GM21825 (cell line): ENCODE measurements at regions not wholly inside any gene's neighbourhood (a gene's known extent, or its start where the extent isn't known, plus 50 kb on each side); places are given as distances from the start of the nearest gene placed in this dataset.

ENCODE experiments used
- ATAC-seq: cut with Tn5 transposase; IDR thresholded peaks from one replicate; pipeline ENCODE4 v1.9.1; 2021; ENCODE audit warnings: mild to moderate bottlenecking, moderate library complexity; ENCODE audit not compliant: unreplicated experiment

DNA sequence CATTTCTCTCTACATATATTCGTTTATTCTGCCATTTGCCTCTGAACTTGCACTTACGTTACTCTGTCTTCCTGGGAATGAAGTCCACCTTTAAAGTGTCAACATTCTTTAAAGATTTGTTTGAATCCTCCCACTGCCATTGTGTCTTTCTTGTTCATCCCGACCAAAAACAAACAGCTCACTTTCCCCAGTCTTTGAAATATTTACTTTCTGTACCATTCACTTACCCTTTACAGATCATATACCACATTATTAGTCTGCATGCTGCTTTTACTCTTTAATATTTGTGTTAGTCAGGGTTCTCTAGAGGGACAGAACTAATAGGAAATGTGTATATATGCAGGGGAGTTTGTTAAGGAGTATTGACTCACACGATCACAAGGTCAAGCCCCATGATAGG is 176.6 kb upstream of the STARD13 start:
- no peak for ATAC-seq

DNA sequence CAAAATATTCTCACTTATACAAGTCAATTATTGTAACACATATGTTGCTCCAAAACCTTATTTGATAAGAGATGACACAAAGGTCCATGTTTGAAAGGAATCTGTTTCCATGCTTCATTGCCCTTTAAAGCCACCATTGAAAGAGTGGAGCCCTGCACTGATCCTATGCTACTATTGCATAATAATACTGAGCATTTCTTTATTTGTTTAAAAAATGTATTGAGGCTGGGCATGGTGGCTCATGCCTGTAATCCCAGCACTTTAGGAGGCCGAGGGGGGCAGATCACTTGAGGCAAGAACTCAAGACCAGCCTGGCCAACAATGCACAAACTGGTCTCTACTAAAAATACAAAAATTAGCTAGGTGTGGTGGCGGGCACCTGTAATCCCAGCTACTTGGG is 178.8 kb upstream of the STARD13 start:
- ATAC-seq = no peak

DNA sequence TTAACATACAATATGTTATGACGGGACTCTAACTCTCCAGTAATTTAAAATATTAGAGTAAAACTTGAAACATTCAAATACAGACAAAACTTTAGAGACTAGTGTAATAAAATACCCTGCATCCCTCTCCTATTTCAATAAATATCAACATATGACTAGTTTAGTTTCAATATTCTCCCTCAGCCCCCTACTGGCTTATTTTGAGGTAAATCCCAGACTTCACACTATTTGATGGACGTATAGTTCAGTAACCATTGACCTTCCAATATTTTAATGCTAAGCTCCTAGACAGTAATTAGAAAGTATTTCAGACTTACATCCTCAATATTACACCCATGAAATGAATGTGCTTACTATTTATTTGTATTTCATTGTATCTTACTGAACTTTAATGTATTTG is 180.7 kb upstream of the STARD13 start:
- ATAC-seq = no peak

DNA sequence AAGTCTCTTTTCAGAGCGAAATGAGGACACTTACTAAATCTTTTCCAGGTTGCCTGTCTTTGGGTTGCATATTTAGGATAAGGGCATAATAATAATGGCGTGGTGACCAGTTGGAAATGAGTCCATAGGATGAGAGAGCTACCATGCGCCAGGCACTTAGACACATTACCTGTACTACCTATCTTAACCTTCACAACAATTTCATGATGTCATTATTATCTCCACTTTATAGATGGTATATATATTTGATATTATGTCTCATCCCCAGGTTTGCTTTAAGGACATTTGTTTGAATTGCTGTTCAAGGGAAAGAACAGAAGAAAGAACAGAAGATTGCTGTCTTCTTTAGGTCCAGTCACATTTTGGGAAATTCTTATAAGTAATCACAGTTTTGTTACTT is 182.0 kb upstream of the STARD13 start:
- no peak for ATAC-seq

DNA sequence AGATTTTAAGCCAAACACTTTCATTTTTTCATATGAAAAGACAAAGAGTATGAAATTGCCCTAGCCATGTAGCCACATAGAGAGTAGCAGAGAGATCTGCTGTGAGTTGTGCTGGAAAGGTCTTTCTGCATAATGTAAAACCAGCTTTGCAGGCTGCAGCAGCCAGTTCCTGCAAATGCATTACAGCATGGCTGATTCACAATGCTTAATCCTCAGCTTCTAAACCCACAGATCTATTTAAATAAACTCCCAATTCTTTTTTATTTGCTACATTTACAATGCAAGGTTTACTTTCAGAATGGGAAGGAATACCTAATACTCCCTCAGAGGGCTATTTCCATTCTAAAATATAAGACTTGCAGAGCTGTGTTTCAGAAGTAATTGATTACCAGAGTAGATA is 185.6 kb upstream of the STARD13 start:
- no peak for ATAC-seq

DNA sequence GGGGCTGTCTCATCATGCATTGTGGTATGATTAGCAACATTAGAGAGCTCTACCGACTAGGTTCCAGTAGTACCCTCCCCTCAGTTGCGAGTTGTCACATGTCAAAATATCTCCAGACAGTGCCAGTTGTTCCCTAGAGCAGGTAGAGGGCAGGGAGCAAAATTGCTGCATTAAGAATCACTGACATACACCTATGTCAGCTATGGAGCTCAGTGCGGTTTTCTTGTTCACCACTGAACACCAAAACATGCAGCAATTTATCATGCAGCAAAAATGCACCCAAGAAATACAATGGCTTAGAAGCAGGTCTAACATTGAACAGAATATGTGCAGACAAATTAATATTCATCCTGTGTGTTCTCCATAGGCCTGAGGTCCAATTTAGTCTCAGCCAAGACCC is 186.9 kb upstream of the STARD13 start:
- ATAC-seq = no peak

DNA sequence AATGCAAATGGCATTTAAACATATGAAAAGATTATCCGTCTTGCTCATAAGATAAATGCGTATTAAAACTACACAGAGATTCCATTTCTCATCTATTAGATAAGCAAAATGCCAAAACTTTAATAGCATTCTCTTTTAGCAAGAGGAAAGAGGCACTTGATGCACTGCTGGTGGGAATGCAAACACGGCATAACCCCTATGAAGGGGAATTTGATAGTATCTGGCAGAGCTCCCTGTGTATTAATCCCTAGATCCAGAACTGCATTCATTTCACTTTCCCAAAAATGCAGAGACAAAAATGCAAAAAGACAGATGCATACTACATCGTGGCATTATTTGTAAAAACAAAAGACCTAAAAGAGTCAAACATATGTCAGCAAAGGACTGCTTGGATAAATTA is 193.6 kb upstream of the STARD13 start:
- ATAC-seq = no peak

DNA sequence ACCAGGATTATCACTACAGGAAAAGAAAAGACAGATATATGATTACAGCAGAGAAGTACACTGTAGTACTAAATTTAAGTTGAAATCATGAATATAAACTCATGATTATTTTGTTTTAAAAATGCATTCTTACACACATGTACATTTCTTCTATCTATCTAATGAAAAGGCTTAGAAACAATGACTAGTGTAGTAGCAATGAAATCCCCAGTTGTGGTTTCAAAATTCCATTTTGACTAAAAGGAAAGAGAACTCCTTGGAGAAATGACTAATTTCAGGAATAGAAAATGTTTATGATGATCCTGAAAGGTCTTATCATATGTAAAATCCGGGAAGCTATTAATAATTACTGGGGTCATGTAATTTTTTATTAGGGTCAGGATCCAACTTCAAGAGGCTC is 195.0 kb upstream of the STARD13 start:
- no peak for ATAC-seq

DNA sequence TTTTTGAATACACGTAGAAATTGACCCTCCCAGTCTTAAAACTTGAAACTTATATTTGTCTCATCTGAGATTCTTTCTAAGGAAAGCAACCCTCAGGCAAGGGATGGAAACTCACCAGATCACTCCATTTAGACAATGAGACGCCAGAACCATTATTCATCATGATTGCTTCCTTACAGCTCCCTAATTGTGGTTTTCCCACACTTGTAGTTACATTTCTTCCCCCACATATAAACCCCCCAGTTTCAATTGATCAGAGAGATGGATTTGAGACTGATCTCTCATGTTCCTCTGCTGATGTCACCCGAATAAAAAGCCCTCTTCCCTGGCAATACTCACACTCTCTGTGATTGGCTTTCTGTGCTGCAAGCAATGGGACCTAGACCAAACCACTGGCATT is 197.9 kb upstream of the STARD13 start:
- no peak for ATAC-seq

DNA sequence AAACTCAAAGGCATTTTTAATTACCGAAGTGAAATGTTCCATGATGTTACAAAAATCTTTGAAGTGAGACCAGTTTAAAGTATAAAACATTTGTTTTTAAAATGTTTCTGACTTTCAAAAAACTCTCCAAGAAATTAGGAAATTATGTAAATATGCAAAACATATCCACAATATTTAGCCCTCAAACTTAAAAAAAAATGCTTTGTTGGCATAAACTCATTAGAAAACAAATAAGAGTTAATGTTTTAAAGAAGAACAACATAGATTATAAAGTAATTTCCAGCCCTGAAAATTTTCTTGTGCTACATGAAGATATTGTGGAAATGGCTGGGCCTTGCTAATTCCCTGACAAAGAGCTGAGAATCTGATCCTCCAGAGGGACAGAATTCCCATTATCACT is 199.7 kb upstream of the STARD13 start:
- ATAC-seq = no peak

DNA sequence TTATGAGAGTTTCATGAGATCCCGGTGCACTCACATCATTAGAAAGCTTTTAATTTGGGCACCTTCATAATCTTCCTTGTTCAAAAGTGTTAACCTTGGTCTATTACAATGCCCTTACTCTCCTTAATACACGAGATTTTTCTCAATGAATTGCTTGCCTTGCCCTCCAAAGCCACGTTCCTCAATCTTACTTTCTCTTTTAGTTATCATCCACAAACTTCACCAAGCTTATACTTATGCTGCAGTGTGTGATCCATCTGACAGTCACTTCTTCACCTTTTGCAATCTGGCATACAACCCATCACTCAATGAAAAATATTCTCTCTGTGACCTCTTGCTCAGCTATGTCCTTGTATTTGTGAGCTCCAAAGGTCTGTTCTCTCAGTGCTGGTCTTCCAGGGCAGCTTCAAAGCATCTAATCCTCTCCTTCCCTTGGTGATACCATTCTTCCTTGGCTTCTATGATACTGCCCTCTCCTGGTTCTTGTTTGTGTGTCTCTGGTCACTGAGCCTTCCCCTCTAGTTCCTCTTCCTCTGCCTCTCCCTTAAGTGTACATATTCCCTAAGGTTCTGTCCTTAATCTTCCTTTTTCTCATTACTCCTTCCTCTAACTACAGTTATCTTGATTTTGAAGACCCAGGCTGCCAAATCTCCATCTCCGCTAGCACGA is 202.2 kb upstream of the STARD13 start:
- ATAC-seq = no peak

DNA sequence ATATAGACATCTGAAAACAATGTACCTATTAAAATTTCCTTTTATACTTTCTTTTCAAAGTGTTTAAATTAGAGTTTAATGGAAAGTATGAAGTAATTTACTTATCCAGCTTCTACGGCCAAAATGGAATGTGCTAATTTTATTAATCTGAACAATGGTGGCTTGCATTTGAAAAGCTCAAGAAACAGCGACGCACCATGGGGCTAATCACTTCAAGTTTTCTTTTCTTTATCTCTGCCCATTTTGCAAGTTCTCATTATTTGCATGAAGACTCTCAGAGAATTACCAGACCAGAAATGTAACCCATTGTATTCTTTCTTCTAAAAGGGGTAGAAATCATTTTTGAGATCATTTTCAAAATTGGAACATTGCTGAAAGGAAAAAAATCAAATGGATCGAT is 204.0 kb upstream of the STARD13 start:
- no peak for ATAC-seq

DNA sequence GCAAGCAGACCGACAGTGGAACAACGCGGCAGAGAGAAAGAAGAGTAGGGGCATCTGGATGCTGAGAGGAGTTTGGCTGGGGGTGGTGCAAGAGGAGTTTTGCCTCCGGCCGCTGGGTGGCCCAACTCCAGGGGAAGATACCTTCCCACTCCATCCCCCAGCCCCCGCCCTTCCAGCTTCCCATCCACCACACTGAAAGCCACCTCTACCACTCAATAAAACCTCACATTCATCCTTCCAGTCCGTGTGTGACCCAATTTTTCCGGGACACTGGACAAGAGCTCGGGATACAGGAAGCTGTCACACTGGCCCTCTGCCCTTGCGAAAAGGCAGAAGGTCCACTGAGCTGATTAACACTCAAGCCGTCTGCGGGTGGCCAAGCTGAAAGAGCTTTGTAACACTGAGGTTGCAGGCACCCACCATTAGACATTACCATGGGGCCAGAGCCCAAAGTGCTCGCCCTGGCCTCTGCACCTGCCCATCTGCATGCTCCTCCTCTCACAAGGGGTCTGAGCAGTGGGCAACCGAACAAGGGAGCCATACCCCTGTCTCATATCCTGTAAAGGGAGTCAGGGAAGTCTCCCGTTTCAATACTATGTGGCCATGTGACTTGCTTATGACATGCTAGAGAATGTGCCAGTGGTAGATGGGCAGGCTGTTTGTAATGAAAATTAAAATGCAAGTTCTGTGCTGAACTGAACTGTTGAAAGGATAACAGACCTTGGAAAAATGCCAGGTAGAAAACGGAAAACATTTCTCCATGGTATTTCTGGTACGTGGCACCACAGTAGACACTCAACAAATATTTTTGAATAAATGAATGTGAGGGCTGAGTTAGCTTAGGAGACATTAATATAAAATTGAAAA is 205.1 kb upstream of the STARD13 start:
- no peak for ATAC-seq

DNA sequence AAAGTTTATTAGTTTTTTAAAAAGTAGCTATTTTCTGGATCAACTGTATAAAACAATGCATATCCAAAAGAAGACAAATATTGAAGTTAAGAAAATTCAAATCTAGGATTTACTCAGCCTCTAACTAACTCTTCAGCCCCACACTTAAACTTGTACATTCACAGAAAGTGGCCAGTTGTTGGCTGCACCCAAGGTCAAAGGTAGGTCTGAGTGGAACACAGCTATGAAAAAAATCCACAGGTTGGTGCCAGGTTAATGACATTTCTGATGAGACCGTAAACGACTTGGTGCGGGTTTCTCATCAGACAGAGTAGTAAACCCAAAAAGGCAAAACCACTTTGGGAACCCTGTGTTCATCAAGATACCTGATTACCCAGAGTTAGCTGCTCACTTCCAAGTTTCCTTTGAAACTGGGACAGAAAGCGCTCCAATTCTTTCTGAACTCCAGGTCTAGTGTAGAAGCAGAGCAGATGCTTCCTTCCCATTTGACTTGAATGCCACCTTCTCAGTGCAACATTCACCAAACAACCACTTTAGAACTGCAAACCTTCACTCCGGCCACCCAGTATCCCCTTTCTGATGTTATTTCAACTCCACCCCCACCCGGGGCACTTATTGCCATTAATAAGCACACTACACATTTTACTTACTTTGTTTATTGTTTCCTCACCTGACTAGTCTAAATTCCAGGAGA is 208.3 kb upstream of the STARD13 start:
- ATAC-seq = no peak

DNA sequence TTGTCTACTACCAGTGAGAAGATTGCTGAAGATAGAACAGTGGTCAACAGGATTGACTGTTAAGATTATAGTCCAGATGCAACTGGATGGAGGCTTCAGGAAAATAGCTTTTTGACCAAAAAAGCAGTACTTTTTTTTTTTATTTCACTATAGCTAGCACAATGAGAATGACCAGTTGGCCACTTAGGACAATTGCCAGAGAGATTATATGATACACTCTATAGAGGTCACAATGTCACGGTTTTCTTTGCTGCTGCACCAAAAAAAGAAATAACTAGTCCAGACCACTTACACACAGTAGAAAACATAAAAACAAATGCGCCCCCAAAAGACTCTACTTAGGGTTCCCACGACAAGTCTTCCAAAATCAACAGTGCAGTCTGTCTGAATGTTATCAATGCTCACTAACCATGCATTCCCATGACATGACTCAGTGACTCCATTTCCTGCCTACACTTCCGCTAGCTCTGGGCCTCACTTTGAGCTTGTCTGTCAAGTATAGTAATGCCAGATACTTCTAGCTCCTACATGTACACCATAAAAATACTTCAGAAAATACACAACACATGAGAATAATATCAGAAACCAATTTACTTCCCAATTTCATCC is 209.1 kb upstream of the STARD13 start:
- no peak for ATAC-seq

DNA sequence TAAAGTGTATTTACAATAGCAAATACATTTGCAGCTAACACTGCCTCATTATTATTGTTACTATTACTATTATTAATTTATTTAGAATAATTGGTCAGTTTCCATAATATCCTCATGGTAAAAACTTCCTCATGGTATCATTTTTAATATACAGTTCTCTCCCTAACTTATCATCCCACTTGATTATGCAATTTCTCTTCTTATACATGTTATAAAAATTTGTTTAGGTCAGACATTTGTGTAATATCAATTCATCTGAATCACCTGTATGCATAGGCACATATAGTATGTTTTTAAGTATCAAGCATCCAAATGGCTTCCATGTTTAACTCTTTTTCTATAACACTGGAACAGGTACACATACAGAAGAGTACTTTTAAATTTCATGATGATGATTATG is 210.8 kb upstream of the STARD13 start:
- ATAC-seq = no peak

DNA sequence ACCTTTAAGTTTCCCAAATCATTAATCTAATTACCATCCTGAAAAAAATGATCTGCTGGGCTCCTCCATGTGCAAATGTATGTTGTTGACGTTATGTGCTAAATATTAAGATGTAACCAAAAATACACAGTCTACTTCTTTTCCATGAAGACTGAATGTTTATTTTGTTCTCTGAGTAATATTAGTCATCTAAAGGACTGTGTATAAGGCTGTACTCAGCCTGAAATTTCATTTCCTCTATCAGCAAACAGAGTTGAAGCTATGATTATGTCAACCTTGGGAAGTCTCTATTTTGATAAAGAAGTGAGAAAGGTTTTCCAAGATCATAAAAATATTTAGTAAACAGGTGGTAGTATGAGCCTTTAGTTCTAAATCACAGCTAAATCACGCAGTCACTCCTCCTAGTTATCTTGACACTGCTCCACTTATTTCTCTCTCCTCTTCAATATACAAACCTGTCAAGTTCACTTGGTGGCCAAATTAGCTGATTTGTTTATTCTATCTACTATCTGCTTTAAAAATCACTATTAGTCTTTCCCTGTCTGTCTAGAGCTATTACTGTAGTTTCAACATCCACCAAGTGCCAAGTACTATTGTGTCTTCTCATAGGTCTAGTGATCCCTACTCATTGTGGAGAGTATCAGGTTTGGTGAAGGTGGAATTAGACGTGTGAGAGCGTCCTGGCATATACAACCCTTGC is 211.7 kb upstream of the STARD13 start:
- no peak for ATAC-seq

DNA sequence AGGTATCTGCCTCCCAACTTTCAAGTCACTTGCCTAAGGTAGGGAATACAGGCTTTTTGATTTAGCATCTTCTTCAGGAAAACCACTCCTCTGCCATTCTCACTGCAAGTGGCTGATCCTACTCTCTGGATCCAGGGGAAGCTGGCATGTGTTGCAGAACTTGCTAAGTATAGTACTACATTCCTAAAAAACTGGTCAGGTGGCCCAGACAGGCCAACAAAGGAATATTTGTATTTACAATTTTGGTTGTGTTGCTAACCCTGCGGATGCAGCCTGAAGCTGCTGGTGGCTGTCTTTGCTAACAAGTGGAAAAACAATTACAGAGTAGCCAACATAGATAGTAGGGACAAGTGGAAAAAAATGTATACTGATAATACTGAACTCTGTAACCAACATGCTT is 222.5 kb upstream of the STARD13 start:
- ATAC-seq = no peak

DNA sequence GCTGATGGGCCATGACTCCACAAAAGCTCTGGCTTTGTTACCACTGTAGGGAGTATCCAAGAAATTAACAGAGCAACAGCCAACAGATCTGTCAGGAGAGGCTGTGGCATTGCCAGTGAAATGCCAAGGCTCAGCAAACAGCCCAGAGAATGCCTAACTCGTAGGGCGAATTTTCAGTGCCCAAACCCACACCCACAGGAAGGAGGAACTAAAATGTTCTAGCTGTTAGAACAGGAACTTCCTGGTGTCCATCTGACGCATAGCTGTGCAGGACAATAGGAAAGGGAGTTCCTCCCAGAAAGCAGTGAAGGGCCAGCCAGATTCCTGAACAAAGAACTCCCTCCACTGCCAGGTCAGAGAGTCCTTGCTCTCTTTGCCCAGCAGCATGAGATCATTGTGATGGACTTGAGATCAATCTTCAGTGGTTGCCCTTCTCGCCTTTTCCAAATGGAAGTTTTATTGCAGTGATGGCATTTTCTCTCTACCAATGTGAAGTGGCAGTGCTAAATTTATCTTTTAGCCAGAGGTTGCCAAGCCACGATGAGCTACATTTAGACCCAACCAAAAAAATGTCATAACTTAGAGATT is 224.2 kb upstream of the STARD13 start:
- no peak for ATAC-seq

DNA sequence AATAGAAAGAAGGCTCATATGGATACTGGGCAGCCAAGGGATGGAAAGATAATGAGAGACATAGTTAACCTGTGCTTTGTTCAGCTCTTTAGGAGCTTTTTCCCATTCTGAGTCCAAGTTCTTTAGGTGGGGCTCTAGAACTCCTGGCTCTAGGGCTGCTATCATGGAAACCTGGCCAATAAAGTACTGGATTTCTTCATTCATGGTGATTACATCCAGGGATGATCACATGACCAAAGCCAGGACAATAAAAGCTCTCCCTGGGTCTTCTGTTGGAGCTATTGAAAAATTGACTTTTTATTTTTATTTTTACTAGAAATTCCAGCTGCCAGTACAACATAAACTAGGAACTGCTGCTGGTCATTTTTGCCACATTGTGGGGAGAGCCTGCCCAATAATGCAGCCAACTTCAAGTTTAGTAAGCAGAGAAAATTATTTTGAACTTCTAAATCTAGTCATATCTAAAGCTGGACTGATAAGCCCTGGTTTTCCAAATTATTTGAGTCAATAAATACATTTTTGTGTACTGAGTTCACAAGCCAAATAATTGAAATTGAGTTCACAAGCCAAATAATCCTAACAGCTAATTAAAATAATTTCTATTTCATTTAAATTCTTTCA is 224.9 kb upstream of the STARD13 start:
- ATAC-seq = no peak
